Sigmoid colon (tissue), 6 donors: ENCODE measurements at regions not wholly inside any gene's neighbourhood (a gene's known extent, or its start where the extent isn't known, plus 50 kb on each side); places are given as distances from the start of the nearest gene placed in this dataset.

ENCODE experiments used
- DNase-seq: peaks from one replicate; pipeline ENCODE4 v3.0.0-alpha.2; 2019
- H3K27ac ChIP-seq, 4 donors: fragments of 200-600 bp; sonication (generic); one replicate each; pipeline ENCODE4 v1.5.1; 2016 to 2019; ENCODE audit warnings: mild to moderate bottlenecking in 1 of 4
- H3K27me3 ChIP-seq, 3 donors: fragments of 200-600 bp; sonication (generic); one replicate each; pipeline ENCODE4 v1.5.1; 2019; ENCODE audit warnings: mild to moderate bottlenecking in 1 of 3
- H3K36me3 ChIP-seq, 4 donors: fragments of 200-600 bp; sonication (generic); one replicate each; pipeline ENCODE4 v1.5.1; 2016 to 2019
- H3K4me1 ChIP-seq, 4 donors: fragments of 200-600 bp; sonication (generic); one replicate each; pipeline ENCODE4 v1.5.1; 2017 to 2019
- H3K4me3 ChIP-seq, 4 donors: fragments of 200-600 bp; sonication (generic); one replicate each; pipeline ENCODE4 v1.5.1; 2017 to 2019; ENCODE audit warnings: mild to moderate bottlenecking in 2 of 4, moderate library complexity in 1 of 4
- H3K9me3 ChIP-seq, 4 donors: fragments of 200-600 bp in 3 of 4; sonication (generic) in 3 of 4; one replicate each; pipeline versions ENCODE4 v1.5.1 to v1.6.1; 2013 to 2019
- CTCF ChIP-seq, 4 experiments: fragments of 450-650 bp in 3 of 4; fragments of 200-600 bp in 1 of 4; IDR thresholded peaks; one replicate each; pipeline ENCODE4 v1.5.1; 2016 to 2019; ENCODE audit warnings: antibody characterized with exemption in 4 of 4, mild to moderate bottlenecking in 3 of 4, moderate library complexity in 2 of 4
- EP300 ChIP-seq, 4 donors: sonication (generic); formaldehyde crosslinking; IDR thresholded peaks; one replicate each; pipeline ENCODE4 v1.6.1; 2017; ENCODE audit warnings: antibody characterized with exemption in 4 of 4
- POLR2A ChIP-seq, 2 donors: fragments of 450-650 bp; IDR thresholded peaks; one replicate each; pipeline ENCODE4 v1.6.1; 2016; ENCODE audit warnings: antibody characterized with exemption in 2 of 2, mild to moderate bottlenecking in 2 of 2, moderate library complexity in 2 of 2
- POLR2AphosphoS5 ChIP-seq, 4 donors: sonication (generic); formaldehyde crosslinking; IDR thresholded peaks; one replicate each; pipeline ENCODE4 v1.6.1; 2017; ENCODE audit warnings: antibody characterized with exemption in 4 of 4
- WGBS, 2 donors: extraction: QIAGEN DNeasy Blood & Tissue Kit; methylation state at CpG; one replicate each; pipeline ENCODE4 v1.1.7; 2013; 5-methylcytosine and 5-hydroxymethylcytosine counted together
- intact Hi-C: fragments of 100-400 bp; cut with DNase I; formaldehyde crosslinking; loops from one replicate; pipeline ENCODE4 v1.15.1; 2023
- donor health status: healthy with polysubstance abuse.
- donor health status: healthy.

GRCh38 chr2:129820908-129821307 is 158.6 kb upstream of the RAB6C start:
- no peaks in the 10 kb centered on the region for H3K27me3 ChIP-seq
- H3K36me3 ChIP-seq, result no peaks in the 10 kb centered on the region
- intact Hi-C loops, result no loop called here
- H3K27ac ChIP-seq, result no peak overlapping the region
- no peaks in the 10 kb centered on the region for H3K9me3 ChIP-seq
- TF ChIP-seq CTCF (IDR thresholded peaks at IDR 0.05) (no peak), POLR2AphosphoS5 (IDR thresholded peaks at IDR 0.05) (no peak), EP300 (IDR thresholded peaks at IDR 0.05) (no peak), POLR2A (IDR thresholded peaks at IDR 0.05) (no peak)
- no peaks in the 10 kb centered on the region for H3K4me1 ChIP-seq
- no peak overlapping the region for H3K4me3 ChIP-seq
- DNase-seq, result no peak
- WGBS, 2 donors, result 85 to 92% methylated on average over 6 of the region's 6 CpGs

GRCh38 chr2:129821445-129821844 is 158.0 kb upstream of the RAB6C start:
- DNase-seq, result no peak
- Histone ChIP-seq H3K27ac (no peak overlapping the region), H3K27me3 (no peaks in the 10 kb centered on the region), H3K36me3 (no peaks in the 10 kb centered on the region), H3K4me1 (no peaks in the 10 kb centered on the region), H3K4me3 (no peak overlapping the region), H3K9me3 (no peaks in the 10 kb centered on the region)
- TF ChIP-seq POLR2AphosphoS5 (IDR thresholded peaks at IDR 0.05) (no peak), CTCF (IDR thresholded peaks at IDR 0.05) (no peak), EP300 (IDR thresholded peaks at IDR 0.05) (no peak)
- WGBS, 2 donors, result 88 to 89% methylated on average over 4 of the region's 4 CpGs
- intact Hi-C loops, result no loop called here

- Histone ChIP-seq H3K27me3 (no peaks in the 10 kb centered on the region), H3K4me1 (no peaks in the 10 kb centered on the region), H3K4me3 (no peak overlapping the region), H3K9me3 (no peaks in the 10 kb centered on the region), H3K36me3 (no peaks in the 10 kb centered on the region), H3K27ac (no peak overlapping the region)
- DNase-seq, result no peak
- TF ChIP-seq EP300 (IDR thresholded peaks at IDR 0.05) (no peak), POLR2AphosphoS5 (IDR thresholded peaks at IDR 0.05) (no peak), POLR2A (IDR thresholded peaks at IDR 0.05) (no peak), CTCF (IDR thresholded peaks at IDR 0.05) (no peak)
- WGBS, 2 donors, result 80 to 93% methylated on average over 10 of the region's 10 CpGs
- intact Hi-C loops, result no loop called here
Observed at GRCh38 chr2:129823044-129823443, 156.4 kb upstream of the RAB6C start.

GRCh38 chr2:129827311-129828090 is 152.0 kb upstream of the RAB6C start:
- WGBS, 2 donors, result 40 to 71% methylated on average over 27 of the region's 27 CpGs
- TF ChIP-seq EP300 (IDR thresholded peaks at IDR 0.05), result no peak
- no peak for TF ChIP-seq POLR2AphosphoS5 (IDR thresholded peaks at IDR 0.05)
- no peak for TF ChIP-seq POLR2A (IDR thresholded peaks at IDR 0.05)
- no peak for TF ChIP-seq CTCF (IDR thresholded peaks at IDR 0.05)
- intact Hi-C loops, result no loop called here

GRCh38 chr2:129828792-129829191 is 150.7 kb upstream of the RAB6C start:
- Histone ChIP-seq H3K27me3 (no peaks in the 10 kb centered on the region), H3K4me3 (no peak overlapping the region), H3K36me3 (no peaks in the 10 kb centered on the region), H3K9me3 (peaks cover 0 to 10% (median 3%) of the 10 kb centered on the region in 4 donors), H3K27ac (no peak overlapping the region), H3K4me1 (no peaks in the 10 kb centered on the region)
- no peak for TF ChIP-seq POLR2AphosphoS5 (IDR thresholded peaks at IDR 0.05)
- no peak for TF ChIP-seq CTCF (IDR thresholded peaks at IDR 0.05)
- no peak for TF ChIP-seq POLR2A (IDR thresholded peaks at IDR 0.05)
- no peak for TF ChIP-seq EP300 (IDR thresholded peaks at IDR 0.05)
- intact Hi-C loops, result no loop called here
- 67 to 86% methylated on average over 7 of the region's 7 CpGs for whole genome bisulfite sequencing, 2 donors
- DNase-seq, result no peak

More at GRCh38 chr2:129827311-129828090, 152.0 kb upstream of the RAB6C start:
- H3K4me1 ChIP-seq, result no peaks in the 10 kb centered on the region
- H3K27ac ChIP-seq, result no peak overlapping the region
- H3K36me3 ChIP-seq, result no peaks in the 10 kb centered on the region
- H3K9me3 ChIP-seq, result peaks cover 0 to 10% (median 3%) of the 10 kb centered on the region in 4 donors
- DNase-seq, result no peak
- no peak overlapping the region for H3K4me3 ChIP-seq
- H3K27me3 ChIP-seq, result no peaks in the 10 kb centered on the region
